ENCODE measurements at regions not wholly inside any gene's neighbourhood (a gene's known extent, or its start where the extent isn't known, plus 50 kb on each side); places are given as distances from the start of the nearest gene placed in this dataset.
"Not testable (repeated sequence)": the region's sequence is repeated elsewhere in the genome, so short reads cannot be mapped to it uniquely, and the experiment has no call there.

DNA sequence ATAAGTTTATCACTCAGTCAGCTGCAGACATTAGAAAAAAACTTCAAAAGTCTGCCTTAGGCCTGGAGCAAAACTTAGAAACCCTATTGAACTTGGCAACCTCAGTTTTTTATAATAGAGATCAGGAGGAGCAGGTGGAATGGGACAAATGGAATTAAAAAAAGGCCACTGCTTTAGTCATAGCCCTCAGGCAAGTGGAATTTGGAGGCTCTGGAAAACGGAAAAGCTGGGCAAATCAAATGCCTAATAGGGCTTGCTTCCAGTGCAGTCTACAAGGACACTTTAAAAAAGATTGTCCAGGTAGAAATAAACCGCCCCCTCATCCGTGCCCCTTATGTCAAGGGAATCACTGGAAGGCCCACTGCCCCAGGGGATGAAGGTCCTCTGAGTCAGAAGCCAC is 68.7 kb upstream of the ARSJ start:
- TF ChIP-seq CTCF (conservative IDR thresholded peaks at IDR 0.05; ENCODE audit: low read depth, low read length); EZH2 (IDR thresholded peaks at IDR 0.05; ENCODE audit: borderline replicate concordance, low read depth, low read length, poor library complexity, severe bottlenecking): not testable (repeated sequence)
